ENCODE measurements at regions not wholly inside any gene's neighbourhood (a gene's known extent, or its start where the extent isn't known, plus 50 kb on each side); places are given as distances from the start of the nearest gene placed in this dataset.

DNA sequence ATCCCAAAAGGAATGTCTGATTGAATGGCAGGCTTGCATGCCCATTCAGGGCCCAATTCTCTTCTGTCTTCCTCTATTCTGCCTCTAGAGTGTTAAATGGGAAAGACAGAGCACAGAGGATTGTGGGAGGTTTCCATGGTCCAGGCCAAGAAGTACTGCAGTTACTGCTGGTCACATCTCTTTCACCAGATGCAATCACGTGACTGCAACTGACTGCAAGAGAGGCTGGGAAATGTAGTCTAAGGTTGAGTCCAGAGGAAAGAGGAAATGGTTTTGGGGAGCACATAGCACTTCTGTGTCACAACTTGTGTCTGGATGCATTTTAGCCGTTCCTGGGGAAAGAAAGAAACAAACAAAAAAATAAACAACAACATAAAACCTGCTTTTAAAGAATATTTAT is 336.4 kb upstream of the BTBD3 start:
- no peak for TF ChIP-seq NANOG (IDR thresholded peaks at IDR 0.05; ENCODE audit: borderline replicate concordance)
- TF ChIP-seq, protein P1, sequence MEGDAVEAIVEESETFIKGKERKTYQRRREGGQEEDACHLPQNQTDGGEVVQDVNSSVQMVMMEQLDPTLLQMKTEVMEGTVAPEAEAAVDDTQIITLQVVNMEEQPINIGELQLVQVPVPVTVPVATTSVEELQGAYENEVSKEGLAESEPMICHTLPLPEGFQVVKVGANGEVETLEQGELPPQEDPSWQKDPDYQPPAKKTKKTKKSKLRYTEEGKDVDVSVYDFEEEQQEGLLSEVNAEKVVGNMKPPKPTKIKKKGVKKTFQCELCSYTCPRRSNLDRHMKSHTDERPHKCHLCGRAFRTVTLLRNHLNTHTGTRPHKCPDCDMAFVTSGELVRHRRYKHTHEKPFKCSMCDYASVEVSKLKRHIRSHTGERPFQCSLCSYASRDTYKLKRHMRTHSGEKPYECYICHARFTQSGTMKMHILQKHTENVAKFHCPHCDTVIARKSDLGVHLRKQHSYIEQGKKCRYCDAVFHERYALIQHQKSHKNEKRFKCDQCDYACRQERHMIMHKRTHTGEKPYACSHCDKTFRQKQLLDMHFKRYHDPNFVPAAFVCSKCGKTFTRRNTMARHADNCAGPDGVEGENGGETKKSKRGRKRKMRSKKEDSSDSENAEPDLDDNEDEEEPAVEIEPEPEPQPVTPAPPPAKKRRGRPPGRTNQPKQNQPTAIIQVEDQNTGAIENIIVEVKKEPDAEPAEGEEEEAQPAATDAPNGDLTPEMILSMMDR (conservative IDR thresholded peaks at IDR 0.05; ENCODE audit: low read depth in 2 of 2): no peak
- no peak for TF ChIP-seq STAT1 (IDR thresholded peaks at IDR 0.05; ENCODE audit: unreplicated experiment)
- no peak for TF ChIP-seq EZH2phosphoT487 (IDR thresholded peaks at IDR 0.05; ENCODE audit: unreplicated experiment)
- TF ChIP-seq POLR2AphosphoS5 (IDR thresholded peaks at IDR 0.05; ENCODE audit: low read depth): no peak
- TF ChIP-seq CREB1 (CRISPR knock-in tag; IDR thresholded peaks at IDR 0.05; ENCODE audit: low read depth): peak; percentile 56

Data from GM23338 (cell line).